OCI-LY3 (cell line): ENCODE measurements at regions not wholly inside any gene's neighbourhood (a gene's known extent, or its start where the extent isn't known, plus 50 kb on each side); places are given as distances from the start of the nearest gene placed in this dataset.

Experiments used
- H2AFZ ChIP-seq: fragments of 200-600, 300-600 bp; shearing (Covaris generic); 2 replicates; pipeline ENCODE4 v1.6.0; 2014; ENCODE audit warnings: antibody characterized with exemption, low read depth, low read length
- H3K27ac ChIP-seq: fragments of 200-600, 300-600 bp; sonication (generic); 2 replicates; pipeline ENCODE4 v1.5.1; 2014; ENCODE audit warnings: mild to moderate bottlenecking, low read length, moderate library complexity, mixed read lengths
- H3K27me3 ChIP-seq: fragments of 200-600, 300-600 bp; sonication (generic); 2 replicates; pipeline ENCODE4 v1.6.1; 2014; ENCODE audit warnings: low read depth, low read length, mixed read lengths
- H3K36me3 ChIP-seq: fragments of 200-600, 300-600 bp; sonication (generic); replicated peaks from 2 replicates; pipeline ENCODE3; 2014; ENCODE audit warnings: low read depth, low read length, mixed read lengths
- H3K4me1 ChIP-seq: fragments of 300-600, 200-600 bp; sonication (generic); 2 replicates; pipeline ENCODE4 v1.6.1; 2014; ENCODE audit warnings: low read length, mixed read lengths
- H3K4me2 ChIP-seq: fragments of 200-600, 300-600 bp; sonication (generic); 2 replicates; pipeline ENCODE4 v1.6.1; 2014; ENCODE audit warnings: low read length, mixed read lengths
- H3K4me3 ChIP-seq: fragments of 300-600, 200-600 bp; sonication (generic); 2 replicates; pipeline ENCODE4 v1.5.1; 2014; ENCODE audit warnings: antibody characterized with exemption, mild to moderate bottlenecking, low read length, moderate library complexity
- H3K79me2 ChIP-seq: fragments of 300-600, 200-600 bp; shearing (Covaris generic); 2 replicates; pipeline ENCODE4 v1.6.1; 2014; ENCODE audit warnings: mild to moderate bottlenecking, low read length, mixed read lengths
- H3K9ac ChIP-seq: fragments of 300-600, 200-600 bp; shearing (Covaris generic); 2 replicates; pipeline ENCODE4 v1.6.0; 2014; ENCODE audit warnings: mild to moderate bottlenecking, low read length, moderate library complexity
- H3K9me3 ChIP-seq: fragments of 200-600, 300-600 bp; shearing (Covaris generic); 2 replicates; pipeline ENCODE4 v1.6.1; 2014; ENCODE audit warnings: low read length, mixed read lengths; ENCODE audit not compliant: insufficient read depth
- H4K20me1 ChIP-seq: fragments of 200-600, 300-600 bp; sonication (generic); 2 replicates; pipeline ENCODE4 v1.6.1; 2016; ENCODE audit warnings: low read length, mixed read lengths; ENCODE audit not compliant: insufficient read depth
- CTCF ChIP-seq: fragments of 200-600, 300-600 bp; sonication (generic); IDR thresholded peaks from 2 replicates; pipeline ENCODE4 v1.5.1; 2014; ENCODE audit warnings: antibody characterized with exemption, low read length, low read depth
- EZH2phosphoT487 ChIP-seq: fragments of 200-600 bp; shearing (Covaris generic); IDR thresholded peaks from 2 replicates; pipeline ENCODE4 v1.6.1; 2018; ENCODE audit warnings: antibody characterized with exemption, mixed run types, low read depth

GRCh38 chr1:30331415-30332065, 391.8 kb downstream of the MATN1 start:
- Histone ChIP-seq H3K79me2 (no peaks in the 10 kb centered on the region), H4K20me1 (no peaks in the 10 kb centered on the region), H3K27ac (no peak overlapping the region), H3K4me3 (no peak overlapping the region), H3K4me1 (no peaks in the 10 kb centered on the region), H3K9ac (no peak overlapping the region), H3K36me3 (no peaks in the 10 kb centered on the region), H3K4me2 (no peak overlapping the region), H3K9me3 (no peaks in the 10 kb centered on the region), H3K27me3 (no peaks in the 10 kb centered on the region), H2AFZ (no peak overlapping the region)
- no peak for TF ChIP-seq EZH2phosphoT487
- TF ChIP-seq CTCF, result no peak

- Histone ChIP-seq H3K4me3 (no peak overlapping the region), H3K79me2 (no peaks in the 10 kb centered on the region), H3K9me3 (no peaks in the 10 kb centered on the region), H3K27me3 (no peaks in the 10 kb centered on the region), H3K9ac (no peak overlapping the region), H4K20me1 (no peaks in the 10 kb centered on the region), H3K4me2 (no peak overlapping the region), H3K4me1 (no peaks in the 10 kb centered on the region), H2AFZ (no peak overlapping the region), H3K36me3 (no peaks in the 10 kb centered on the region), H3K27ac (no peak overlapping the region)
- no peak for TF ChIP-seq CTCF
- TF ChIP-seq EZH2phosphoT487, result no peak
Measured at GRCh38 chr1:30330644-30331043, 392.7 kb downstream of the MATN1 start.

GRCh38 chr1:30329802-30330557, 393.4 kb downstream of the MATN1 start:
- H3K9ac ChIP-seq, result no peak overlapping the region
- no peaks in the 10 kb centered on the region for H3K4me1 ChIP-seq
- no peaks in the 10 kb centered on the region for H3K36me3 ChIP-seq
- H4K20me1 ChIP-seq, result no peaks in the 10 kb centered on the region
- no peaks in the 10 kb centered on the region for H3K79me2 ChIP-seq
- H3K27ac ChIP-seq, result no peak overlapping the region
- H3K27me3 ChIP-seq, result no peaks in the 10 kb centered on the region
- H3K9me3 ChIP-seq, result no peaks in the 10 kb centered on the region
- no peak for TF ChIP-seq EZH2phosphoT487
- TF ChIP-seq CTCF, result 0 out of 2 replicates have a peak, but pooled peaks have one; percentile 9
- H2AFZ ChIP-seq, result no peak overlapping the region
- no peak overlapping the region for H3K4me3 ChIP-seq
- no peak overlapping the region for H3K4me2 ChIP-seq

- H3K4me1 ChIP-seq, result no peaks in the 10 kb centered on the region
- no peaks in the 10 kb centered on the region for H3K9me3 ChIP-seq
- H2AFZ ChIP-seq, result no peak overlapping the region
- no peak overlapping the region for H3K4me3 ChIP-seq
- H3K27me3 ChIP-seq, result no peaks in the 10 kb centered on the region
- no peaks in the 10 kb centered on the region for H3K36me3 ChIP-seq
- H3K27ac ChIP-seq, result no peak overlapping the region
- H4K20me1 ChIP-seq, result no peaks in the 10 kb centered on the region
- TF ChIP-seq CTCF (no peak), EZH2phosphoT487 (no peak)
- H3K4me2 ChIP-seq, result no peak overlapping the region
- H3K79me2 ChIP-seq, result no peaks in the 10 kb centered on the region
- H3K9ac ChIP-seq, result no peak overlapping the region
Measured at GRCh38 chr1:30329263-30329753, 394.1 kb downstream of the MATN1 start.
